LoVo (cell line): ENCODE measurements at regions not wholly inside any gene's neighbourhood (a gene's known extent, or its start where the extent isn't known, plus 50 kb on each side); places are given as distances from the start of the nearest gene placed in this dataset.

Experiments
- DNase-seq: peaks from one replicate; pipeline ENCODE4 v3.0.0-alpha.2; 2016; ENCODE audit warnings: low spot score

DNA sequence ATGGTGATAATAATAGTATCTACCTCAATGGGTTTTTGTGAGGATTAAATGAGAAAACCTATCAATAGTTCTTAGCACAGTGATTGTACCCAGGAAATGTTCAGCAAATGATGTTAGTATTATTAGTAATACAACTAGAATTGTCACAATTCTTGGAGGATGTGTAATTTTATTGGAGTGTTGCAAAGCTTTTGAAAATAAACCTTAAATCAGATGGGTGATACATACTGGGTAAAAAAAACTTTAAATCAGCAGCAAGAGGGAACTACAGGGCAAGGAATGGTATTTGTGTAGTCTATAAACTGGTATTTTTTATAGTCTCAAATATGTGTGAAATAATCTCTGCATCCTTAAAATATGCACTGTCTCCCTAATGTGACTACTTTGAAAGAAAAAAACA is 371.6 kb downstream of the PIK3R1 start:
- DNase-seq: no peak

DNA sequence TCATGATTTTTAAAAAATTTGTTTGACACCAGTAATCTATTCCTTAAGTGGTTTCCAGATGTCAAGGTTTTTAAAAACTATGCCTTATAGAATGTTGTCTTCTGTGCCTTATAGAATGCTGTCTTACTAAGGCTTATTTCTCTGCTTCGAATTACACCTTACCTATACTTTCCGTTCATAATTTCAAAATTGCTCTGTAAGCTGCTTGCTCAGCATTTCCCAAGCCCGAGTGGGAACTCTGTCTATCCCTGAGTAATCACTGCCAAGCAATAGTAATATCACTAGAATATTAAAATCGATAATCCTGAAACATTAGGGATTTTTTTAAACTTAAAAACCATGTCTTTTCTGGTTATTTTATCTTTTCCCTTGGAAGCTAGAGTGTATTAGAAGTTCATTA is 376.3 kb downstream of the PIK3R1 start:
- no peak for DNase-seq

DNA sequence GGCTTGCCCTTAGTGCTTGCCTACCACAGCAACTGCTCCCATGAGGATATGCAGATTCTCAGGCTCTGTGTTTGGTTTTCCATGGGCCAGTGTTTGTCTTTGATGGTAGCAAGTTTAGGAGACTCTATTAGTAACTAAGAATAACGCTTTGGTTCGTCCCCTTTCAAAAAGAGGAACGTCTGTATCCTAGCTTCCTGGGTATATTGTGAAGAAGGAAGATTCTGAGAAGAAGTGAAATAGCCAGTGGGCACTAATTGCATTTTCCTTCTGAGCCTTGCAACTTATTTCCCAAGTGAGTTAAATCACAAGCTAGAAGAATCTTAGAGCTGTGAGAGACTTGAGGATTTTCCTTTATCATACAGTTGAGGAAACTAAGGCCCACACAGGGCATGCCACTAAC is 376.8 kb downstream of the PIK3R1 start:
- no peak for DNase-seq

DNA sequence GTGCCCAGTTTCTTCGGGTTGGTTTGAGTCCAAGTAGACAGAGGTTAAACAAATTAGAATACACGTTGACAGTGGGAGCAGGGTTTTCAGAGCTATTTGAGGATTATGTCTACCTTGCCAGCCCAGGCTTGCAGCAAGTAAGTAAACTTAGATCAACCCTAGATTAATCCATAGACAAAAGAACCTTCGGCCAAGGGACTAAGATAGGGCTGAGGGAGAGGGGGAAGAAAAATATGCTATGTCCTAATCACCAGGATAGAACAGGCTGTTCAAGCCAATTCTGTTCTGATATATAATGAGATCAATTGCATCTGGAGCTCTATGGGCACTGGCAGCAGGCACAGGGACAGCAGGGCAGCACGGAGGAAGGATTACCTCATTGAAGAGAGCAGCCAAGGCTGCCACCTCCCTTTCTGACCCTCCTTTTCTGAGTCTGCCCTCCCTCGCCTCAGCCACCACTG is 377.7 kb downstream of the PIK3R1 start:
- no peak for DNase-seq

- DNase-seq: no peak
Measured at GRCh38 chr5:68612972-68613371, 397.4 kb downstream of the PIK3R1 start.

DNA sequence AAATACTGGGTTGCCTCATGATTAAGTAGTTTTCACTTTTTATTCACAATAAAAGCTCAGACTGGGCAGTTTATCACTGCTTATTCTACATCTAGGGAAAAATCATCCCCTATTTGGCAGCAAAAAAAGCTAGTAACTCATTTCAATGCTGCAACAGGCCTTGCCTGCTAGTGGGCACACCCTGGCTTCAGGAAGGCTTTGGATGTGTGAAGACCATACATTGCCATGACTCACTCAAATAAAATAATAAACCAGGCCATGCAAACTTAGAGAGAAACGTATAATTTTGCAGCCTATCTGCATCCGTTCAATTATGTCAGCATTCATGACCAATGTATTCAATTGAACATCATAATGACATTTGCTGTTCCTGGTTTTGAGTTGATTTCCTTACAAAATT is 402.9 kb downstream of the PIK3R1 start:
- DNase-seq: no peak

DNA sequence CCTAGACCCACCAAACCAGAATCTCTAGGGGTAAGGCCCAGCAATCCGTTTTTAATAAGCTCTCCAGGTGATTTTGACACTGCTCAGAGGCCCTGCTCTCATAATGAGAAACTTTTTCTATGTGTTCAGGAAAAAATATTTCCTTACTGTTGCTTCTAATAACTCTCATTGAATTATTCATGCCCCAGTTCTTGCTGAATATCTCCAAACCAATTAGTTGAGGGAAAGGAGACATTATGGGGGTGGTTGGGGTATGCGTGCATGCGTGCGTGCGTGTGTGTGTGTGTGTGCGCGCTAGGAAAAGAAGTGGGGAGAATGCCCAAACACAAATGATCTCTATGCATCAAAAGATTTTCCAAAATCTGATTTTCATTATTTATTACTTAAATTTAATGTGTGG is 411.4 kb downstream of the PIK3R1 start:
- DNase-seq: no peak

GRCh38 chr5:68628082-68628814 is 412.7 kb downstream of the PIK3R1 start:
- no peak for DNase-seq

GRCh38 chr5:68630354-68630753 is 414.8 kb downstream of the PIK3R1 start:
- DNase-seq: no peak

DNA sequence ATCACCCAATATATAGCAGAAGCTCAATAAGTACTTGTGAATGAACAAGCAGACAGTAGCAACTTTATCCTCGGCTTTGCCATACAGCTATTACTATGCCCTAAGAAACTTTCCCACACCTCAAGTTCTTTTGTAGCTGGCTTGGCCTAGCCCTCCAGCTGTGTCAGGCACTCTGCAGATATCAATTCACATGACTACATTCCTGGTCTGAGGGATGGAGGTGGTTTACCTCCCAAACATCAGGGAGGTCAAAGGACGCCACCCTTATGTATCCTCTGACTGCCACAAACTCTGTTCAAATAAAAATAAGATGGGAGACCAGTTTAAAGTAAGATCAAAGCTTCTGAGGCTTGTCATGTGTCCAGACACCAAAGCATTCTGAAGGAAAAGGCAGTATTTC is 416.3 kb downstream of the PIK3R1 start:
- no peak for DNase-seq

DNA sequence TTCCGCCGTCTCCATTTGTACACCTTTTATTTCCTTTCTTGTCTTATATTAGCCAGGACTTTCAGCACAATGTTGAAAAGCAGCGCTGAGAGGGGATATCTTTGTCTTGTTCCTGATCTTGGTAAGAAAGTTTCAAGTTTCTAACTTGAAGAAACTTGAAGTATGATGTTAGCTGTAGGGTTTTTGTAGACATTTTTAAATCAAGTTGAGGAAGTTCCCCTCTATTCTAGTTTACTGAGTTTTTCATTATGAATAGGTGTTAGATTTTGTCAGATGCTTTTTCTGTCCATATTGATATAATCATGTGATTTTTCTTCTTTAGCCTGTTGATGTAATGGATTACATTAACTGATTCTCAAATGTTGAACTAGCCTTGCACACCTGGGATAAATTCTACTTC is 425.7 kb downstream of the PIK3R1 start:
- DNase-seq: no peak

DNA sequence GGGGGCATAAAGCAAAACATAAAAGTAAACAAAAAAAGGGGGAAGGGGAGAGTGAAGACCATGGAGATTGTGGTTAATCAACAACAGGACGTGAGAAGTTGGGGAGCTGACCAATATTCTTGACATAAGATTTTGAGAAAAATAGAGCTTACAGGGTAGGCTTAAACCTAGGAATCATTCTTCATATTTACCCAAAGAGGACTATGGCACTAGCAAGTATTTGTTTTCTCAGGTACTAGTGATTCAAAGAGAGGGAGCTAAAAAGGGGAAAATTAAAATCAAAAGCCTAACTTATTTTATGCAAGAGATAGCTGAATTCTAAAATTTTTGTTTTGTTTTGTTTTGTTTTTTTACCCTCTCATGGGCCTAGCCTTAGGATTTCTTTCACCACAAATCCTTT is 427.5 kb downstream of the PIK3R1 start:
- DNase-seq: no peak

GRCh38 chr5:68644971-68645370 is 429.4 kb downstream of the PIK3R1 start:
- no peak for DNase-seq

DNA sequence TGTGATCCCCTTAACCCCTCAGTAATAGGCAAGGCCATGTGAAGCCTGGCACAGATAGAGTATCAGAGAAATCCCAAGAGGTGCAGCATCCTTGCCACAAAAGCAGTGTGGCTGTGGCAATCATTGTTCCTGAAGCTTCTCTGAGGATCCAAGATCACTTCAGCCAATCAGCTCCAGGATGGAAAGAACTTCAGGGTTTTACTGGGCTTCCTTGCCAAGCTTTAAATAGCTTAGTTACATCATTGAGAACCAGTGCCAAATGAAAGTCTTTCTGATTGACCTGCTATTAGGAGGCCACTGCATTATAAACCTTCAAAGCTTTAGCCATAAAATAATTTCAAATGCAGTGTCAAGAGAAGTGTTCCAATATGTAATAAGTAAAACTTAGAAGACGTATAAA is 430.6 kb downstream of the PIK3R1 start:
- DNase-seq: no peak

- DNase-seq: no peak
Measured at GRCh38 chr5:68647743-68648142, 432.2 kb downstream of the PIK3R1 start.

DNA sequence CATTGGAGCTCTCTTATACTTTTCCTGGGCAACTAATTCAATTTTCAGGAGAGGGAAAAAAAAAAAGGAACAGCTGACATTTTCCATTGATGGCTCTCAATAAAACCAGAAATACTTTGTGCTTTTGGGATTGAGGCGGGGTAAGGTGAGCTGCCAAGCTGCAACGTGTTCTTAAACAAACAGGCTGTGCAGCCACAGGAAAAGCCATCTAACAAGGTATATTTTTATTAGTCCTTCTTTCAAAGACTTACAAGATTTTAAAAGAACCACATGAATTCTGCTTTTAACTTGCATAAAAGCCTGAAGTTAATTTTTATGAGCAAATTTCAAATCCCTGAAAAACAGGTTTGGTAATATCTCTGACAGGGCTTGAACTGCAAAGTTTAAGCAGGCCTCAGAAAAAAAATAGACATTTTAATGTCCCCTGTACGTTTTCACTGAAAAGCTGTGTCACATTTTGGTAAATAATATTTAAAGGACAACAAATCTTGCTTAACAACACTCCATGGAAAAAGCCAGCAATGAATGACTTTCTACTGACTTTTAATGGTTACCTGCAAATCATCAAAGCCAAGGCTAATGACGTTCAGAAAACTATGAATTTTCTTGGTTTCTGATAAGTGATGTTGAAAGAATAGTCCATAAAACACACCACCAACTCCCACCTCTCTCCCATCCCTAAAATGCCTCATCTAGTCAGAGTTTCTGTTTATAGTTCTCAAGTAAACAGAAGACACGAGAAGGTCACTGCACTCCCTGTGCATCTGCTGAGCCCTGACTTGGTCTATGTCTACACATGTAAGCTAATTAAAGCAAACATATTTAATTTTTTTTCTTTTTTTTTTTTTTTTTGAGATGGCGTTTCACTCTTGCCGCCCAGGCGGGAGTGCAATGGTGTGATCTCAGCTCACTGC is 433.6 kb downstream of the PIK3R1 start:
- DNase-seq: peak; percentile 21

DNA sequence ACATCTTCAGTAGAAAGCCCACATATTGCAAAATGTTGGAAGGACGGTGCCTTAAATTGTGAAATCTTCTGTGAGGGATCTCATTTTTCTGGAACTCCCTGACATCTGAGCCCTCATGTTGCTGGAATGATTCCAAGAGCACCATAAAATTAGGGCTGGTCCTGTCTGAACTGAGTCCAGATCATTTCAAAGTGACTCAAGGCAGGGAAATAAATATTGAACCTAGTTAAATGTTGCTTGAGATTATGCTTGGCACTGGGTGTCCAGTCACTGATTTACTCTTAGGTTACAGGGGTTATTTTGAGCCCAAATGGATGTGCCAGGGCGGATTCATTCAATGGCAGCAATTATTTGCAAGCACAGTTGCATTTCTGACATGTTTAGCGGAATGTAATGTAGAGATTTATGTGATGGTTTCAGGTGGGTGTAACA is 437.0 kb downstream of the PIK3R1 start:
- peak; percentile 68 for DNase-seq

GRCh38 chr5:68653471-68653870 is 437.9 kb downstream of the PIK3R1 start:
- no peak for DNase-seq

DNA sequence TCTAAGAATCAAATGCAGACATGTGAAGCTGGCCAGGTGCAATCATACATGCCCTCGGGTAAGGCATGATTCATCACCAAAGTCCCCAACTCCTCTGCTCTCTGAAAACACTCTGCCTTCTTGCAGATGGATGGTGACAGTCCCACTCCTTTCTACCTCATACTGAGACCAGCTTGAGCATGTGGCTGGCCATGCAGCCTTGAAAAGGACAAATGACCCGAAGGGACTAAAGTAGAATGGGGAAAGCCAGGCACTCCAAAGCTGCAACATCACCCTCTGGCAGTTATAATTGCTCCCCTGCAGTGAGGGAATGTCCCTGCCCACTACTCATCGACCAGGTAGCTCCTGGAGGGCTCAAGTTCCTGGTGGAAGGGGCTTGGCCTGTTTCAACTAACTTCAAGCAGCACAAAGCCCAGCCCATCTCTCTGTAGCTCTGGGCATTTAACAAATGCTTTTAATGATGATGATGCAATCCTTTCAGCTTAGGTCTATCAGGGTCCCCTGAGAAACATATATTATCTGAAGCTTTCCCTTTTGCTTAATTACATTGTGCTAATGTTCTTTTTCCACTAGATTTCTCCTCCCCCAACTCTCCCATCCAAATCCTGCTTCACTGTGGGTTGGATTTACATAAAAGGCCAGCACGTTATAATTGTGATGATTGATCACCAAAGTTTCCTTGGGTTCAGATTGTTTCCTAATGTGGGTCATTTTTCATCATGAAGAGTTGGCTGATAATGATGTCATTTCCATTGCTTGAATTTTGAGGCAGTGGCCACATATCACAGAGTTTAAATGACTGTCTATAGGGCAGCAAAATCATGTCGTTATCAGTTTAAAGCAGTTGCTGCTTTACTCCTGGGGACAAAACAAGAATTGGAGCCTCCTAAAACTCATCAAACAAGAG is 436.5 kb upstream of the SLC30A5 start:
- DNase-seq: no peak

- DNase-seq: no peak
Measured at GRCh38 chr5:68658810-68659372, 434.9 kb upstream of the SLC30A5 start.

- DNase-seq: no peak
Measured at GRCh38 chr5:68659881-68660280, 433.9 kb upstream of the SLC30A5 start.

DNA sequence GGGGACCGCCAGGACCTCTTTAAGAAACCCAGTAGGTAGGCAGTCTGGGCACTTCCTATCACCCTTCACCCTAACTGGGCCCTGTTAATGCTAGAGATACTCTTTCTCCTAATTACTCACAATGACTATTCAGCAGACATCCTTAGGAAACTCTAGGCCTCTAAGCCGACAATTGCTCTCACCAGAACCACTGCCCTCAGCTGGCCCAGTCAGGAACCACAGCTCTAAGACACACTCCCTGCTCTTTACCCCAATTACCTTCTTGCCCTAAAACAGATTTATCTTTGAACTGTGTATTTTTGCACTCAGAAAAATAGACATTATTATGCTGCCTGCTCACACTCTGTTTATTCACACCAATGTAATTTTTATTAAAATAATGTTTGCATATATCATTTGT is 432.6 kb upstream of the SLC30A5 start:
- no peak for DNase-seq
